ENCODE measurements at regions not wholly inside any gene's neighbourhood (a gene's known extent, or its start where the extent isn't known, plus 50 kb on each side); places are given as distances from the start of the nearest gene placed in this dataset.

DNA sequence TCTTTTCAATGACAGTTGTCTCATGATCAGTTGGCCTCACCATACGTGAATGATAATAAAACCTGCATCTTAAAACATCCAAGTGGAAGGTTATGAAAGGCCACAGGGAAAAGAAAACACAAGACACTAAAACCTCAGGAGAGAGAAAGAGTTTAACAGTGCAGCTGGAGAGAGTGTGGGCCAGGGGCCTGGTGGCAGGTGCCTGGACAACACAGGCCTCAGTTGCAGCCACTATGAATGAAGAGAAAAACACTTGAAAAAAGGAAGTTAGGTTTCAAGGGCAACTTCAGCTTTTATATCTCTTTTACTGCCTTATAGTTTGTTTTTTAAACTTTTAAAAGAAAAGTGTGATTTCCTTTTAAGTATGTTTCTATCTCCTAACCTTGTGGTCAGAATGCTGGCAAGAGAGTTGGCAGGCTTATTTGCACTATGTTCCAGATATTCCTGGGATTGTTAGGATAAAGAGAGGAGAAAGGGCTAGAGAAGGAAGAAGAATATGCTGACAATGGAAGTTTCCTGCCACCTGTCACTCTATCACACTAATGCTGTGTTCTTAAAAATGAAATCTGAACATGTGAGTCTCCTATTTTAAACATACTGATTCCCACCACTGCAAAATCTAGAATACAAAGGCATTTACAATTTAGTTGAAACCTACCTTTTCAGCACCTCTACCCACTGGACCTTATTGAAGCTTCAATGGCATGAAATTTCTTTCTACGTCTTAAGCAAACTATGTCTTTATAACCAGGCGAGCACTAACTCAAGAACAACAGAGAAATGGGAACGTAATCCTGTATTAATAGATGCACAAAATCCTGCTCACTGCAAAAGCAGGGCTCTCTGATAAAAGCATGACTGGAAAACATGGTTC lies 222.4 kb downstream of the CD83 start:
- no peak overlapping the region for H3K4me3 ChIP-seq (ENCODE audit: low read length)
- no peak for DNase-seq (ENCODE audit: low read depth)
- TF ChIP-seq, protein P1, sequence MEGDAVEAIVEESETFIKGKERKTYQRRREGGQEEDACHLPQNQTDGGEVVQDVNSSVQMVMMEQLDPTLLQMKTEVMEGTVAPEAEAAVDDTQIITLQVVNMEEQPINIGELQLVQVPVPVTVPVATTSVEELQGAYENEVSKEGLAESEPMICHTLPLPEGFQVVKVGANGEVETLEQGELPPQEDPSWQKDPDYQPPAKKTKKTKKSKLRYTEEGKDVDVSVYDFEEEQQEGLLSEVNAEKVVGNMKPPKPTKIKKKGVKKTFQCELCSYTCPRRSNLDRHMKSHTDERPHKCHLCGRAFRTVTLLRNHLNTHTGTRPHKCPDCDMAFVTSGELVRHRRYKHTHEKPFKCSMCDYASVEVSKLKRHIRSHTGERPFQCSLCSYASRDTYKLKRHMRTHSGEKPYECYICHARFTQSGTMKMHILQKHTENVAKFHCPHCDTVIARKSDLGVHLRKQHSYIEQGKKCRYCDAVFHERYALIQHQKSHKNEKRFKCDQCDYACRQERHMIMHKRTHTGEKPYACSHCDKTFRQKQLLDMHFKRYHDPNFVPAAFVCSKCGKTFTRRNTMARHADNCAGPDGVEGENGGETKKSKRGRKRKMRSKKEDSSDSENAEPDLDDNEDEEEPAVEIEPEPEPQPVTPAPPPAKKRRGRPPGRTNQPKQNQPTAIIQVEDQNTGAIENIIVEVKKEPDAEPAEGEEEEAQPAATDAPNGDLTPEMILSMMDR (IDR thresholded peaks at IDR 0.05; ENCODE audit: insufficient read depth, low read depth, low read length, missing control alignments): no peak

DNA sequence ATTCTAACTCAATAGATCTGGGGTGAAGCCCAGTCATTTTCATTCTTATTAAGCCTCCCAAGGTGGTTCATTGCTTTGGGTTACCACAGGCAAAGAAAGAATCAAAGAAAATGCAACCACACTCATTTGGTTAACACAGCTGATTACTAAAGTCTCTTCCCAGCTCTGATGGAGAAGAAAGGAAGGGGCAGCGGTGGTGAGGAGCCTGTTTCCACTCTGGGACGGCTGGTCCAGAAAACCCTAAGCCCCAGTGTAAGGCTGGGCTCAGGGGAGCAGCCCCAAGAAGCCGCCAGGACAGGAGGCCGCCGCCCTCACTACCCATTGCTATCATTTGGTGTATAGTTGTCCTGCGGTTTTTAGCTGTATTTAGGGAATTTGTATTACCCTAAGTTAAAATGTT lies 226.9 kb downstream of the CD83 start:
- no peak overlapping the region for H3K4me3 ChIP-seq (ENCODE audit: low read length)
- TF ChIP-seq, protein P1 (IDR thresholded peaks at IDR 0.05; ENCODE audit: insufficient read depth, low read depth, low read length, missing control alignments): no peak

DNA sequence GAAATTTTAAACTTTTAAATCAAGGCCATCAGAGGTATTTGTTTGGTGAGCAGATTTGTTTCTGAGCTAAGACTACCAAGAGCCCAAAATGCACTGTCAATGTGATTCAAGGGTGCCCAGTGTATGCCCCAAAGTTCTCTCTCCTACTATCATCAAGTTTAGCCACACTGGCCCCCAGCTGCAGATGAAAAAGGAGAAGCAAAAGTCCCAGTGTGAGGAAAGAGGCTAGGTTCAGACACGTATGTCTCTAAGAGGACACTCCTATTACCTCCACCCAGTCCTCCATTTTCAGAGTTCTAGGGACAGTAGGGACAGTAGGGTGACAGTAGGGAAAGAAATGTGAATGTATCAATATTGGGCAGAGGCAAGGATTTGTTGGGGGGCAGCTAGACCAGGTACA lies 230.8 kb downstream of the CD83 start:
- H3K4me3 ChIP-seq (ENCODE audit: low read length): no peak overlapping the region
- TF ChIP-seq, protein P1 (IDR thresholded peaks at IDR 0.05; ENCODE audit: insufficient read depth, low read depth, low read length, missing control alignments): no peak
- no peak for DNase-seq (ENCODE audit: low read depth)

More for the DNA sequence above, 226.9 kb downstream of the CD83 start:
- DNase-seq (ENCODE audit: low read depth): no peak

DNA sequence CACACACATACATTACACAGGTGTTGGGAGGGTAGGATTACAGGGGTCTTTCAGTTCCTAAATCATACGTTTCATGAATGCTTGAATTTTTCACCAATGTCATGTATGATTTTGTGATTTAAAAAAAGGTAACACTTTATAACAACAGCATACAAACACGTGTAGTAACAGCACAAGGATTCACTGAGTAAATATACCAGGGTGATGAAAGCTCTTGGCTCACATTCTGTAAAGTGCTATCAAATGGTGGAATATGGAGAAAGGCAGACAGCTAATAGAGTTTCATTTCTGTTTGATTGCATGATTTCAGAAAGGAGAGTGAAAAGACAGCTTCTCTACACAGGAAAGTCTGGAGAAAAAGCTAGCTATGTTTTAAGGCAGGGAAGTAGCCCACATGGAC lies 231.9 kb downstream of the CD83 start:
- DNase-seq (ENCODE audit: low read depth): peak; percentile 21
- no peak overlapping the region for H3K4me3 ChIP-seq (ENCODE audit: low read length)
- TF ChIP-seq, protein P1 (IDR thresholded peaks at IDR 0.05; ENCODE audit: insufficient read depth, low read depth, low read length, missing control alignments): no peak

DNA sequence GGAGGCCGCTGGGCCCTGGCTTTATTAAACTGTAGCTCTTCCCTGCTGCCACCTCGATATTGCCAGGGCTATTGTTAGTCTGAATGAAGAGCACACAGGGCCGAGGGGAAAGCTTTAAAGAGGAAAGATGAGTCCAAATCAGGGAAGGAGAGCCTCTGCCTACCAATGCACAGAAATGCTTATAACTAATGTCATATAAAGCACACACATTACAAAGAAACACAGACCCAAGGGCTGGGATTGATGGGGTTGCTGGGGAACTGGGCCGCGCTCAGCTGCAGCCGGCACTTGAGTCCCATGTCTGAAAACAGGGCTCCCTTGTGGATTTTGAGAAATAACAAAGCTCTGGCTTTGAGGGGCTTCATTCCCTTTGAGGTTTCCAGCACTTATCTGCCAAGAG lies 232.6 kb downstream of the CD83 start:
- TF ChIP-seq, protein P1 (IDR thresholded peaks at IDR 0.05; ENCODE audit: insufficient read depth, low read depth, low read length, missing control alignments): no peak
- H3K4me3 ChIP-seq (ENCODE audit: low read length): no peak overlapping the region
- DNase-seq (ENCODE audit: low read depth): no peak

DNA sequence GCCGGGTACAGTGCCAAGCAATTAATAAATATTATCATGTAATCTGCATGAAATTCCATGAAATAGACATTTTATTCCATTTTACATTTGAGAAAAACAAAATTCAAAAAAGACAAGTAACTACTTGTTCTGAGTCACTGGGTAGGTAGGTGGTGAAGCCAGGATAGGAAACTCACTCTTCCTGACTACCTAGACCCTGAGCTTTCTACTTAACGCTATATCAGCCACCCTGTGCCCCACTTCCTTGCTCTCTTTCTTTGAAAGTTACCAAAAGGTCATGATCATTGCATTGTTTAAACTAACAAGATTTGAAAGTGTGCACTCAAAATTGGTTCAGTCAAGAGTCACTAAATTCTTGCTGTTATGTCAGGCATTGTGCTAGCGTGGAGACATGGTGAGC lies 235.7 kb downstream of the CD83 start:
- TF ChIP-seq, protein P1 (IDR thresholded peaks at IDR 0.05; ENCODE audit: insufficient read depth, low read depth, low read length, missing control alignments): no peak
- peak; percentile 56 for DNase-seq (ENCODE audit: low read depth)
- H3K4me3 ChIP-seq (ENCODE audit: low read length): no peak overlapping the region

DNA sequence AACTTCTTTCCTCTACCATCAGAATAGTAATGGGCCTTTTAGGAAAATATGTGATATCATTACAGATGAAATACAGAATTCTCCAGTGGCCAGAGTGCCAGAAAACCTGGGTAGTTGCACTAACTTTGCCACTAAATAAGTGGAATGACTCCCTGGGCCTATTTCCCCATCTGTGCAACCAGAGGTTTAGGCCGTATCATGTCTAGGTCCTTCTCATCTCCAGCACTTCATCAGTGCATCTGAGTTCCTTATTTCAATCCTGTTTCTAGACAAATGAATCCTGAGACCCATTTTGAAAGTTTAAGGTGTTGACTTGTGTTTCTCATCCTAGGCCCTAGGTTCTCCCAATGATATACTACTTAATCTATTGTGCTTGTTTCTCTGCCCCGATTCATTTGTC lies 236.2 kb downstream of the CD83 start:
- DNase-seq (ENCODE audit: low read depth): no peak
- H3K4me3 ChIP-seq (ENCODE audit: low read length): no peak overlapping the region
- TF ChIP-seq, protein P1 (IDR thresholded peaks at IDR 0.05; ENCODE audit: insufficient read depth, low read depth, low read length, missing control alignments): no peak
